Activated CD4-positive, alpha-beta T cell treated with anti-CD3 and anti-CD28 coated beads for 36 hours (primary cell): ENCODE measurements at regions not wholly inside any gene's neighbourhood (a gene's known extent, or its start where the extent isn't known, plus 50 kb on each side); places are given as distances from the start of the nearest gene placed in this dataset.

Experiments
- ATAC-seq: fragments of 200-7000 bp; cut with Tn5 transposase; one replicate; pipeline ENCODE4 v1.10.0; 2021; ENCODE audit warnings: mild to moderate bottlenecking, moderate library complexity
- CTCF ChIA-PET: fragments of 350-600 bp; sonication (Branson Sonifier 250); formaldehyde crosslinking; loops from one replicate; lab custom pipeline; 2021; ENCODE audit warnings: antibody characterized with exemption; lab: Charles Lee
- POLR2A ChIA-PET: fragments of 350-600 bp; sonication (Branson Sonifier 250); formaldehyde crosslinking; loops from one replicate; lab custom pipeline; 2021; ENCODE audit warnings: antibody characterized with exemption, inconsistent platforms; lab: Charles Lee
- DNase-seq: peaks from one replicate; pipeline ENCODE4 v3.0.0-alpha.2; 2020
- H3K27ac Mint-ChIP-seq: one replicate; pipeline ENCODE4 v1.8.0; 2021; ENCODE audit warnings: mixed read lengths
- H3K27me3 Mint-ChIP-seq: one replicate; pipeline ENCODE4 v1.8.0; 2021; ENCODE audit warnings: mixed read lengths
- H3K36me3 Mint-ChIP-seq: one replicate; pipeline ENCODE4 v1.8.0; 2021; ENCODE audit warnings: low read depth, mixed read lengths
- H3K4me1 Mint-ChIP-seq: one replicate; pipeline ENCODE4 v1.8.0; 2021; ENCODE audit warnings: mixed read lengths
- H3K4me3 Mint-ChIP-seq: one replicate; pipeline ENCODE4 v1.8.0; 2021; ENCODE audit warnings: mild to moderate bottlenecking, moderate library complexity, mixed read lengths
- H3K9me3 Mint-ChIP-seq: one replicate; pipeline ENCODE4 v1.8.0; 2021; ENCODE audit warnings: low read depth, mixed read lengths
- intact Hi-C, 2 experiments: fragments of 100-400 bp; cut with DNase I in 1 of 2; cut with micrococcal nuclease in 1 of 2; formaldehyde crosslinking; loops; one replicate each; pipeline versions ENCODE4 v1.14.2 to v1.15.1; 2022 to 2024; cut with DNase I, micrococcal nuclease

DNA sequence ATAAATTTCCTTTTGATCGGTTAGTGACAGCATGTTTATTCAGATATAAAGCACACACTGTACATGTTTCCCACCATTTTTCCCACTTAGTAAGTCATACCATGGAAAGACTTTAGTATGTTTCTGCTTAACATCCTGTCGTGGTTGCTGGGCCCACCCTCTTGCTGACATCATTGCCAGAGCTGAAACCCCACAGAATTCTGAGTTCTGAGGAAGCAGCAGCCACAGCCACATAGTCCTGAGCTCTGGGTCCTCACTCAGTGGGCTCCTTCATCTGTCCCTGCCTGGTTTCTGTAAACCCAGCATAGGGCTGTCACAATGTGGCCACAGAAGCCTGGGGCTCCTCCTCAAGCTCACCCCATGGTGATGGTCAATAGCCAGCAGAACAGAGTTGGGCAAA, 441.5 kb downstream of the ENC1 start:
- H3K4me1 Mint-ChIP-seq: peaks cover 17% of the 10 kb centered on the region
- intact Hi-C loops: no loop called here

GRCh38 chr5:74198156-74198555, 442.4 kb downstream of the ENC1 start:
- H3K27ac Mint-ChIP-seq: no peak overlapping the region
- peaks cover 17% of the 10 kb centered on the region for H3K4me1 Mint-ChIP-seq
- no peak overlapping the region for H3K4me3 Mint-ChIP-seq
- peaks cover 12% of the 10 kb centered on the region for H3K27me3 Mint-ChIP-seq
- no peaks in the 10 kb centered on the region for H3K36me3 Mint-ChIP-seq
- POLR2A ChIA-PET: no interaction called here
- ATAC-seq: no peak
- intact Hi-C loops: no loop called here
- no peak for DNase-seq
- no peaks in the 10 kb centered on the region for H3K9me3 Mint-ChIP-seq
- CTCF ChIA-PET: interaction anchor here (1.2 kb wide), 1 partner anchor 14 kb away, joined by 5 read pairs; no protein-coding TSS in a partner anchor

More for the DNA sequence above, 441.5 kb downstream of the ENC1 start:
- CTCF ChIA-PET: interaction anchor here (1.0 kb wide), 1 partner anchor 13 kb away, joined by 3 read pairs; no protein-coding TSS in a partner anchor
- no peak overlapping the region for H3K4me3 Mint-ChIP-seq
- no peak overlapping the region for H3K27ac Mint-ChIP-seq
- H3K9me3 Mint-ChIP-seq: no peaks in the 10 kb centered on the region
- POLR2A ChIA-PET: no interaction called here
- H3K36me3 Mint-ChIP-seq: no peaks in the 10 kb centered on the region
- ATAC-seq (peak; percentile 70), DNase-seq (peak; percentile 44)
- H3K27me3 Mint-ChIP-seq: peaks cover 12% of the 10 kb centered on the region

- Mint-ChIP-seq H3K9me3 (no peaks in the 10 kb centered on the region), H3K27me3 (peaks cover 16% of the 10 kb centered on the region), H3K4me1 (peaks cover 15% of the 10 kb centered on the region), H3K4me3 (no peak overlapping the region), H3K27ac (no peak overlapping the region), H3K36me3 (no peaks in the 10 kb centered on the region)
- CTCF ChIA-PET: no interaction called here
- intact Hi-C loops: no loop called here
- POLR2A ChIA-PET: no interaction called here
- ATAC-seq: no peak
- DNase-seq: no peak
These were observed 444.3 kb downstream of the ENC1 start for GRCh38 chr5:74196233-74196632.

DNA sequence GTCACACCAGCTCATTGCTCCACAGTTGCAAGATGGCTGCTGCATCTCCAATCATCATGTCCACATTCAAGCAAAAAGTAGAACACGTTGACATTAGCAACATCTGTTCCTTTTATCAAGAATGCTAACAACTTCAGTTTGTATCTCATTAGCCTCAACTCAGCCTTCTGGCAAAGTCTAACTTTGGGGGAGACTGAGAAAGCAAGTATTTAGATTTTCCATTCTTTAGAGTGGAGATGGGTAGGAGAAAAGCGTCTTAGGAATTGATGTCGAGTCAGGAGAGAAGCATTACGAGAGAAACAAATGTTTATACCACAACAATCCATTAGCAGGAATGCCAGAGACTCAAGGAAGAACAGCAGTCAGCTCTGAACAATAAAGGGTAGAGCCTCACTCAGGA, 446.3 kb downstream of the ENC1 start:
- no peak overlapping the region for H3K4me3 Mint-ChIP-seq
- ATAC-seq (no peak), DNase-seq (no peak)
- intact Hi-C loops: no loop called here
- H3K27me3 Mint-ChIP-seq: peaks cover 16% of the 10 kb centered on the region
- H3K36me3 Mint-ChIP-seq: no peaks in the 10 kb centered on the region
- H3K27ac Mint-ChIP-seq: no peak overlapping the region
- H3K4me1 Mint-ChIP-seq: peaks cover 13% of the 10 kb centered on the region
- CTCF ChIA-PET: no interaction called here
- no peaks in the 10 kb centered on the region for H3K9me3 Mint-ChIP-seq
- POLR2A ChIA-PET: no interaction called here

GRCh38 chr5:74192606-74193299, 447.8 kb downstream of the ENC1 start:
- intact Hi-C loops: no loop called here
- Mint-ChIP-seq H3K4me3 (no peak overlapping the region), H3K9me3 (no peaks in the 10 kb centered on the region), H3K4me1 (peaks cover 5% of the 10 kb centered on the region), H3K27ac (no peak overlapping the region), H3K36me3 (no peaks in the 10 kb centered on the region), H3K27me3 (peaks cover 20% of the 10 kb centered on the region)
- ATAC-seq (peak; percentile 16), DNase-seq (no peak)
- CTCF ChIA-PET: no interaction called here
- POLR2A ChIA-PET: no interaction called here

DNA sequence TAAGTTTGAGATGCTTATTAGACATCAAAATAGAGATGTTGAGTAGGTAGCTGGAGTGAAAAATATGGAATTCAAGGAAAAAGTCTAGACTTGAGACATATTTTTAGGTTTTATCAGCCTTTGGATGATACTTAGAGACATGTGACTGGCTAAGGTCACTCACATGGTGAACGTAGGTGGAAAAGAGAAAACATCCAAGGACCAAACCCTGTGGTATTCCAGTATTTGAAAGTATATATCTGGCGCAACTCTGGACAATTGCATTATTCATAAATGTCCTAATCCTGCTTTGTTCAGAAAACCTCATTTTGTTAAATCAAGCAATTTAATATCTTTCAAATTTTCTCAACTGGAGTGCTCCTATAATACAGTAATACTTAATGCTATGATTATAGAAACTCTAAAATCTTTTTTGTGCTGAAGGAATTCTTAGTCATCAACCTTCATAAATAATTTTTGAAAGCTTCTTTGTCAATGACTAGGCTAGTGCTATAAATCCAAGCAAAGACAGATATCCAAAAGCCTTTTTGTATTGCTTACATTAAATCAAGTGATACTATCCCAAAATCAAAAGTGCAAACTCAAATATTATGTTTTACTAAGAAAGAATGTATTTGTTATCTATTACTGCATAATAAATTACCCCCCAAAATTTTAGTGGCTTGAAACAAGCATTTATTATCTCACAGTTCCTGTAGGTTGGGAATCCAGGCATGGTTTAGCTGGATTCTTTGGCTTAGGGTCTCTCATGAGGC, 452.0 kb downstream of the ENC1 start:
- H3K36me3 Mint-ChIP-seq: no peaks in the 10 kb centered on the region
- peaks cover 5% of the 10 kb centered on the region for H3K4me1 Mint-ChIP-seq
- peaks cover 13% of the 10 kb centered on the region for H3K27me3 Mint-ChIP-seq
- no peaks in the 10 kb centered on the region for H3K9me3 Mint-ChIP-seq
- CTCF ChIA-PET: no interaction called here
- DNase-seq (no peak), ATAC-seq (no peak)
- H3K27ac Mint-ChIP-seq: no peak overlapping the region
- H3K4me3 Mint-ChIP-seq: no peak overlapping the region
- POLR2A ChIA-PET: no interaction called here
- intact Hi-C loops: no loop called here

- no peak for ATAC-seq
- intact Hi-C loops: no loop called here
- no peaks in the 10 kb centered on the region for H3K36me3 Mint-ChIP-seq
- H3K27me3 Mint-ChIP-seq: peaks cover 10% of the 10 kb centered on the region
- POLR2A ChIA-PET: no interaction called here
- DNase-seq: no peak
- peaks cover 2% of the 10 kb centered on the region for H3K4me1 Mint-ChIP-seq
- no peak overlapping the region for H3K4me3 Mint-ChIP-seq
- CTCF ChIA-PET: no interaction called here
- H3K27ac Mint-ChIP-seq: no peak overlapping the region
- no peaks in the 10 kb centered on the region for H3K9me3 Mint-ChIP-seq
These were observed 452.8 kb downstream of the ENC1 start for GRCh38 chr5:74187757-74188156.

GRCh38 chr5:74186356-74187315, 453.9 kb downstream of the ENC1 start:
- H3K36me3 Mint-ChIP-seq: no peaks in the 10 kb centered on the region
- POLR2A ChIA-PET: no interaction called here
- no peak for DNase-seq
- intact Hi-C loops: no loop called here
- H3K9me3 Mint-ChIP-seq: no peaks in the 10 kb centered on the region
- peaks cover 8% of the 10 kb centered on the region for H3K27me3 Mint-ChIP-seq
- peak; percentile 40 for ATAC-seq
- no peak overlapping the region for H3K27ac Mint-ChIP-seq
- CTCF ChIA-PET: interaction anchor here (0.9 kb wide), 1 partner anchor 13 kb away, joined by 3 read pairs; no protein-coding TSS in a partner anchor
- peaks cover 9% of the 10 kb centered on the region for H3K4me1 Mint-ChIP-seq
- H3K4me3 Mint-ChIP-seq: no peak overlapping the region

DNA sequence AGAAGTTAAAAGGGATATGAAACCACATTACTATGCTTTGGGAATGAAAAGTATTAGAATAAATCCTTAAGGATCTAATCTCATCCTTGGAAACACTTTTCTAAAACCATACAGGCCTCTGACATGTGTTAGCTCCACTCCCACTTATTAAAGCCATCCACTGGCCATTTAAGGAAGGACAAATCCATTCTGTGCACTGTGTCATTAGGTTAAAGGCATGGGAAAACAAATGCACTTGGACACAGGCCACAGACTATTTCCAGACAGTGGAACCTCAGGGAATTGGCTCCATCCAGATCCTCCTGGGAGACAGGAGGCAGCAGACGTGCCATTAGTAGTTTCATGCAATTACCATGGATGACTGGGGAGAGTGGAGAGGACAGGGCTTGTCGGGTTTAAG, 454.9 kb downstream of the ENC1 start:
- ChIA-PET POLR2A (no interaction called here), CTCF (interaction anchor here (0.9 kb wide), 1 partner anchor 14 kb away, joined by 3 read pairs; no protein-coding TSS in a partner anchor)
- Mint-ChIP-seq H3K4me1 (peaks cover 9% of the 10 kb centered on the region), H3K27ac (no peak overlapping the region), H3K9me3 (no peaks in the 10 kb centered on the region), H3K27me3 (peaks cover 8% of the 10 kb centered on the region), H3K36me3 (no peaks in the 10 kb centered on the region), H3K4me3 (no peak overlapping the region)
- DNase-seq (no peak), ATAC-seq (no peak)
- intact Hi-C loops: no loop called here

GRCh38 chr5:74184649-74185048, 455.9 kb downstream of the ENC1 start:
- CTCF ChIA-PET: no interaction called here
- intact Hi-C loops: no loop called here
- H3K9me3 Mint-ChIP-seq: no peaks in the 10 kb centered on the region
- no peaks in the 10 kb centered on the region for H3K36me3 Mint-ChIP-seq
- H3K27ac Mint-ChIP-seq: no peak overlapping the region
- no peak overlapping the region for H3K4me3 Mint-ChIP-seq
- peaks cover 9% of the 10 kb centered on the region for H3K4me1 Mint-ChIP-seq
- POLR2A ChIA-PET: no interaction called here
- ATAC-seq: no peak
- H3K27me3 Mint-ChIP-seq: peaks cover 8% of the 10 kb centered on the region
- no peak for DNase-seq

GRCh38 chr5:74183041-74183440, 457.5 kb downstream of the ENC1 start:
- H3K4me3 Mint-ChIP-seq: no peak overlapping the region
- ChIA-PET CTCF (no interaction called here), POLR2A (no interaction called here)

More at GRCh38 chr5:74183041-74183440, 457.5 kb downstream of the ENC1 start:
- Mint-ChIP-seq H3K36me3 (no peaks in the 10 kb centered on the region), H3K27me3 (peaks cover 8% of the 10 kb centered on the region), H3K27ac (no peak overlapping the region), H3K9me3 (no peaks in the 10 kb centered on the region), H3K4me1 (peaks cover 9% of the 10 kb centered on the region)
- intact Hi-C loops: no loop called here
- DNase-seq (no peak), ATAC-seq (no peak)
